Thyroid gland (tissue), 4 donors: ENCODE measurements at regions not wholly inside any gene's neighbourhood (a gene's known extent, or its start where the extent isn't known, plus 50 kb on each side); places are given as distances from the start of the nearest gene placed in this dataset.

Experiments used
- DNase-seq, 2 donors: peaks; one replicate each; pipeline ENCODE4 v3.0.0-alpha.2; 2019
- H3K27ac ChIP-seq, 3 donors: fragments of 200-600 bp; sonication (generic); 1 replicate in 2 of 3; 2 replicates in 1 of 3; pipeline ENCODE4 v1.5.1; 2016 to 2019; ENCODE audit warnings: mild to moderate bottlenecking in 1 of 3, moderate library complexity in 1 of 3
- H3K27me3 ChIP-seq: fragments of 200-600 bp; sonication (generic); one replicate; pipeline ENCODE4 v1.5.1; 2019
- H3K36me3 ChIP-seq, 2 donors: fragments of 200-600 bp; sonication (generic); one replicate each; pipeline ENCODE4 v1.5.1; 2016 to 2019
- H3K4me1 ChIP-seq, 2 donors: fragments of 200-600 bp; sonication (generic); one replicate each; pipeline ENCODE4 v1.5.1; 2017 to 2019
- H3K4me3 ChIP-seq, 3 donors: fragments of 200-600 bp; sonication (generic); replicated peaks in 1 of 3; 1 replicate in 2 of 3; 2 replicates in 1 of 3; pipeline ENCODE4 v1.5.1; 2016; ENCODE audit warnings: mild to moderate bottlenecking in 1 of 3
- H3K9me3 ChIP-seq: fragments of 200-600 bp; sonication (generic); one replicate; pipeline ENCODE4 v1.5.1; 2017
- POLR2A ChIP-seq, 2 donors: fragments of 450-650 bp; IDR thresholded peaks; one replicate each; pipeline ENCODE4 v1.6.1; 2017; ENCODE audit warnings: antibody characterized with exemption in 2 of 2, mild to moderate bottlenecking in 2 of 2, moderate library complexity in 1 of 2
- WGBS, 2 donors: methylation state at CpG; one replicate each; pipeline ENCODE4 v1.1.5; 2017; 5-methylcytosine and 5-hydroxymethylcytosine counted together
- intact Hi-C: fragments of 100-400 bp; cut with DNase I; formaldehyde crosslinking; loops from one replicate; pipeline ENCODE4 v1.15.1; 2023
- TF ChIP-seq, protein P1 (sequence below), 6 experiments: fragments of 200-600 bp in 3 of 6; fragments of 450-650 bp in 3 of 6; sonication (generic) in 3 of 6; IDR thresholded peaks; one replicate each; pipeline ENCODE4 v1.5.1; 2016 to 2019; ENCODE audit warnings: antibody characterized with exemption in 6 of 6, mild to moderate bottlenecking in 2 of 6, inconsistent platforms in 1 of 6, moderate library complexity in 1 of 6

DNA sequence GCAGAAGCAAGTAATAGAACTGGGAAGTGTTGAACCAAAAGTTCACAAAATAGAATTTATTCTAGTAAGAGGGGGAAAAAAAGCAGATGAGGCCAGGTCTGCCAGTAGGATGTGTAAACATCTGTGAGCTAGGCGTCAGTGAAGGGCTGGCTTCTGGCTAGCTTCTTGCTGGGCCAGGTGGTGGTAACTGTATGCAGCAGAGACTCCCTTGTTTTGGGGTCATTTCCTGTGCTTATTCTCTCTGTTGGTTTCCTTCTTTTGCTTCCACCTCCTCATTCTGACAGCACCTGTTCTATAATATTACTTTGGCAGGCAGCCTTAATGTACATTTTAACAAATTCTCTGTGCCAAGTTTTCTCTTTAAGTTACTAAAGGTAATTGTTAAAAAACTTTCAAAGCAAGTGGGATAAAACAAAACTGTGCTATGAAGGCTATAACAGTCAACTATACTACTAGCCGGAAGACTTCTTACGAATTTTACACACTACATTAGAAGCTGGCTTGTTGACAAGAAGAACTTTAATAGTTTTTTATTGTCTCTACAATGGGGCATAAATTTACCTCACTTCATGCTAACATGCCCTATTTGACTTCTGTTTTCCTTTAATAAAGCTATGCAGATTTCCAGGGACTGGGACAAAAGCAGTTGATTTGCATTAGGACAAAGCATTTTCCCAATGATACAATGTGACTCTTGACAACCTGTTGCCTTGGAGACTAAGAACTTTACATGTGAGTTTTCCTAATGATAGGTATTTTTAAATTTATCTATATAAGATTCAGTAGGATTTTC is 318.8 kb upstream of the NAALADL2 start:
- intact Hi-C loops, result no loop called here
- WGBS, 2 donors, result 83 to 88% methylated on average over 3 of the region's 3 CpGs

DNA sequence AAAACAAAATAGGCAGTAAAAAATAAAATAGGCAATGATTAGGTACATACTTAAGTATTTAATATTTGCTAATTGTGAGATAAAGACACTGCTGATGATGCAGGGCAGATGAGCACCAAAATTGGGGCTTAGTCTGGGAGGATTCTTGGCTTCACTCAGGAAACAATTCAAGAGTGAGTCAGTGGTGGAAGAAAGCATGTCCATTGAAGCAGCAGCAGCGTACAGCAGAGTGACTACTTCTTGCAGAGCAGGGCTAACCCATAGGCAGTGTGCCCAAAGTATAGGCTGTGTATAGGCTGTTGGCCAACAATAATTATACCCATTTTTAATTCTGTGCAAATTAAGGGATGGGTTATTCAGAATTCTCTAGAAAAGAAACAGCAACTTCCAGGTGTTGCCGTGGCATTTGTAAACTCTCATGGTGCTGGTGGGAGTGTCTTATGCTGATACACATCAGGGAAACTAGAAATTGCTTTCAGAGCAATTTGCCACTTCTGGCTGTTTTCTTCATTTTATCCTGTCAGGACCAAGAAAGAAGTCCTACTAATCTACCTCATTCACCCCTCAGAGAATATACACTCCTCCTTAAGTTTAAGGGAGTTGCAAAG is 317.3 kb upstream of the NAALADL2 start:
- no peak overlapping the region for H3K4me3 ChIP-seq
- DNase-seq, result no peak
- no peak for TF ChIP-seq POLR2A (IDR thresholded peaks at IDR 0.05)
- TF ChIP-seq, protein P1, sequence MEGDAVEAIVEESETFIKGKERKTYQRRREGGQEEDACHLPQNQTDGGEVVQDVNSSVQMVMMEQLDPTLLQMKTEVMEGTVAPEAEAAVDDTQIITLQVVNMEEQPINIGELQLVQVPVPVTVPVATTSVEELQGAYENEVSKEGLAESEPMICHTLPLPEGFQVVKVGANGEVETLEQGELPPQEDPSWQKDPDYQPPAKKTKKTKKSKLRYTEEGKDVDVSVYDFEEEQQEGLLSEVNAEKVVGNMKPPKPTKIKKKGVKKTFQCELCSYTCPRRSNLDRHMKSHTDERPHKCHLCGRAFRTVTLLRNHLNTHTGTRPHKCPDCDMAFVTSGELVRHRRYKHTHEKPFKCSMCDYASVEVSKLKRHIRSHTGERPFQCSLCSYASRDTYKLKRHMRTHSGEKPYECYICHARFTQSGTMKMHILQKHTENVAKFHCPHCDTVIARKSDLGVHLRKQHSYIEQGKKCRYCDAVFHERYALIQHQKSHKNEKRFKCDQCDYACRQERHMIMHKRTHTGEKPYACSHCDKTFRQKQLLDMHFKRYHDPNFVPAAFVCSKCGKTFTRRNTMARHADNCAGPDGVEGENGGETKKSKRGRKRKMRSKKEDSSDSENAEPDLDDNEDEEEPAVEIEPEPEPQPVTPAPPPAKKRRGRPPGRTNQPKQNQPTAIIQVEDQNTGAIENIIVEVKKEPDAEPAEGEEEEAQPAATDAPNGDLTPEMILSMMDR (IDR thresholded peaks at IDR 0.05), result no peak
- H3K27me3 ChIP-seq, result no peaks in the 10 kb centered on the region
- H3K36me3 ChIP-seq, result no peaks in the 10 kb centered on the region
- 79 to 97% methylated on average over 2 of the region's 2 CpGs for WGBS, 2 donors
- no peaks in the 10 kb centered on the region for H3K9me3 ChIP-seq
- intact Hi-C loops, result no loop called here
- H3K27ac ChIP-seq, result no peak overlapping the region
- no peaks in the 10 kb centered on the region for H3K4me1 ChIP-seq

More for the DNA sequence above, 318.8 kb upstream of the NAALADL2 start:
- no peak for TF ChIP-seq POLR2A (IDR thresholded peaks at IDR 0.05)
- TF ChIP-seq, protein P1 (IDR thresholded peaks at IDR 0.05), result no peak
- no peak overlapping the region for H3K4me3 ChIP-seq
- no peaks in the 10 kb centered on the region for H3K4me1 ChIP-seq
- H3K36me3 ChIP-seq, result no peaks in the 10 kb centered on the region
- no peaks in the 10 kb centered on the region for H3K9me3 ChIP-seq
- H3K27ac ChIP-seq, result no peak overlapping the region
- H3K27me3 ChIP-seq, result no peaks in the 10 kb centered on the region
- DNase-seq, result no peak

DNA sequence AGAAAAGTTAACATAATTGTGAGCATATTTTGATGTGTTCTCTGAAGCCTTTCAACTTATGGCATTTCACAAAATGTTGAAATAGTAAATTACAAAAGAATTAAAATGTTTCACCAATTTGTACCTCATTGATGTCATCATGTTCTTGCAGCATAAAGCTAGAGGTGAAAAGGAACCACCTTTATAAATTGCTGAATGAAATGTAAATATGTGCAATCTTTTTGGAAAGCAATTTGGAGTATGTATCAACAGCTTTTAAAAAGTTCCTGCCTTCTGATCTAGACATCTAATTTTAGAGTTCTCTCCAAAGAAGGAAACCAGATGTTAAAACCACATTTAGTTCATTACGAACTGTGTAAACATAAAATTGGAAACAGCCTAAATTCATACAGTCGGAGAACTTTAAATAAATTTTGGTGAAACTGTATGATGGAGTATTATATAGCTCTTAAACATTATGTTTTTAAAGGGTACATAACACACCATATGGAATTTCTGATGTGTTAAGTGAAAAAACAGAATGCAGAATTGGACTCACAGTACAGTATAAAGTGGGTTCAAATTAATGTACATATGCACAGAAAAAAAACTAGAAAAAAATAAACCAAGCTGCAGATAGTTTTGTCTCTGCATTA is 311.2 kb upstream of the NAALADL2 start:
- Histone ChIP-seq H3K36me3 (no peaks in the 10 kb centered on the region), H3K27me3 (no peaks in the 10 kb centered on the region), H3K4me1 (no peaks in the 10 kb centered on the region), H3K27ac (no peak overlapping the region), H3K4me3 (no peak overlapping the region), H3K9me3 (no peaks in the 10 kb centered on the region)
- DNase-seq, result no peak
- intact Hi-C loops, result no loop called here
- 73 to 75% methylated on average over 2 of the region's 2 CpGs for WGBS, 2 donors
- TF ChIP-seq, protein P1 (IDR thresholded peaks at IDR 0.05), result no peak
- no peak for TF ChIP-seq POLR2A (IDR thresholded peaks at IDR 0.05)

DNA sequence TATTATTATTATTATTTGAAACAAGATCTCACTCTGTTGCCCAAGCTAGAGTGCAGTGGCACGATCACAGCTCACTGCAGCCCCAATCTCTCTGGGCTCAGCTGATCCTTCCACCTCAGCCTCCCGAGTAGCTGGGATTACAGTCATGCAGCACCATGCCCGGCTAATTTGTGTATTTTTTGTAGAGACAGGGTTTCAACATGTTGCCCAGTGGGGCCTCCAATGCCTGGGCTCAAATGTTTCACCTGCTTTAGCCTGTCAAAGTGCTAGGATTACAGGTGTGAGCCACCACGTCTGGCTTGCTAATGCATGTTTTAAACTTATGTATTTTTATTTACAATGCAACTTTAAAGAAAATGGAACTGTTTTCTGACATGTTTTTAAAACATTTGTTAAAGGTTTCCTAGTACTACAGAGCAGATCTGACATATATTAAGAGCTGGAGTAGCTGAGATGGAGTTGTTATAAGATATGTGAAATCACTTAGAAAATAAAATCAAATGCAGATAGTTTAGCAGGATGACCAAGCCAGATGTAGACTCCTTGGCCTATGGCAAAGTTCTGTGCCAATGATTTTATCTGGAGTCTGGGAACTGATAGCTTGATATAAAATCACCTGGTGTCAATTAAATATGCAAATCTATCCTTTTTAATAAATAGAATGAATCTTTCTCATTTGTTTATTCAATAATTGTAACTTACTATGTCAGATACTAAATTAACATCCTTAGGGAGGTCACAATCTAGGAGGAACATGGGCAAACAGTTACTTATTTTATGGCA is 310.1 kb upstream of the NAALADL2 start:
- TF ChIP-seq POLR2A (IDR thresholded peaks at IDR 0.05), result no peak
- TF ChIP-seq, protein P1 (IDR thresholded peaks at IDR 0.05), result no peak
- intact Hi-C loops, result no loop called here
- Histone ChIP-seq H3K27ac (no peak overlapping the region), H3K36me3 (no peaks in the 10 kb centered on the region), H3K4me3 (no peak overlapping the region), H3K27me3 (no peaks in the 10 kb centered on the region), H3K9me3 (no peaks in the 10 kb centered on the region), H3K4me1 (no peaks in the 10 kb centered on the region)
- 76 to 81% methylated on average over 4 of the region's 4 CpGs for WGBS, 2 donors
- DNase-seq, result no peak
